ENCODE measurements at regions not wholly inside any gene's neighbourhood (a gene's known extent, or its start where the extent isn't known, plus 50 kb on each side); places are given as distances from the start of the nearest gene placed in this dataset.

- no peaks in the 10 kb centered on the region for H3K27me3 ChIP-seq (ENCODE audit: control insufficient read depth, insufficient read depth, low read length)
- peak in 1 of 6 donors; percentile 20 for DNase-seq (ENCODE audit: low read depth in 4 of 6, low spot score in 6 of 6)
- H3K9me3 ChIP-seq (ENCODE audit: control insufficient read depth, insufficient read depth, low read length): no peaks in the 10 kb centered on the region
- H3K36me3 ChIP-seq (ENCODE audit: control insufficient read depth, insufficient read depth, low read length): no peaks in the 10 kb centered on the region
- H3K4me3 ChIP-seq (ENCODE audit: low read depth, low read length): no peak overlapping the region
- H3K27ac ChIP-seq (ENCODE audit: low read depth, low read length): no peak overlapping the region
- H3K4me1 ChIP-seq (ENCODE audit: control insufficient read depth, insufficient read depth, low read length): peaks cover 8% of the 10 kb centered on the region
- 90% methylated on average over 2 of the region's 2 CpGs for WGBS (ENCODE audit: insufficient coverage)
Measured at GRCh38 chr7:112395411-112395810, 54.8 kb upstream of the IFRD1 start.

- DNase-seq (ENCODE audit: low read depth in 4 of 6, low spot score in 6 of 6): peak in 1 of 6 donors; percentile 53
- Histone ChIP-seq H3K27me3 (ENCODE audit: control insufficient read depth, insufficient read depth, low read length) (no peaks in the 10 kb centered on the region), H3K9me3 (ENCODE audit: control insufficient read depth, insufficient read depth, low read length) (no peaks in the 10 kb centered on the region), H3K27ac (ENCODE audit: low read depth, low read length) (no peak overlapping the region), H3K4me3 (ENCODE audit: low read depth, low read length) (no peak overlapping the region), H3K4me1 (ENCODE audit: control insufficient read depth, insufficient read depth, low read length) (peaks cover 8% of the 10 kb centered on the region), H3K36me3 (ENCODE audit: control insufficient read depth, insufficient read depth, low read length) (no peaks in the 10 kb centered on the region)
- 75% methylated on average over 2 of the region's 4 CpGs for WGBS (ENCODE audit: insufficient coverage)
Measured at GRCh38 chr7:112395893-112396292, 54.4 kb upstream of the IFRD1 start.

GRCh38 chr7:112398534-112398933 is 51.7 kb upstream of the IFRD1 start:
- Histone ChIP-seq H3K9me3 (ENCODE audit: control insufficient read depth, insufficient read depth, low read length) (no peaks in the 10 kb centered on the region), H3K36me3 (ENCODE audit: control insufficient read depth, insufficient read depth, low read length) (no peaks in the 10 kb centered on the region), H3K4me3 (ENCODE audit: low read depth, low read length) (no peak overlapping the region), H3K4me1 (ENCODE audit: control insufficient read depth, insufficient read depth, low read length) (no peaks in the 10 kb centered on the region), H3K27ac (ENCODE audit: low read depth, low read length) (no peak overlapping the region), H3K27me3 (ENCODE audit: control insufficient read depth, insufficient read depth, low read length) (no peaks in the 10 kb centered on the region)
- 36% methylated on average over 2 of the region's 4 CpGs for WGBS (ENCODE audit: insufficient coverage)
- no peak for DNase-seq (ENCODE audit: low read depth in 4 of 6, low spot score in 6 of 6)

GRCh38 chr7:112399501-112399900 is 50.8 kb upstream of the IFRD1 start:
- Histone ChIP-seq H3K4me3 (ENCODE audit: low read depth, low read length) (no peak overlapping the region), H3K4me1 (ENCODE audit: control insufficient read depth, insufficient read depth, low read length) (no peaks in the 10 kb centered on the region), H3K27me3 (ENCODE audit: control insufficient read depth, insufficient read depth, low read length) (no peaks in the 10 kb centered on the region), H3K9me3 (ENCODE audit: control insufficient read depth, insufficient read depth, low read length) (no peaks in the 10 kb centered on the region), H3K36me3 (ENCODE audit: control insufficient read depth, insufficient read depth, low read length) (no peaks in the 10 kb centered on the region), H3K27ac (ENCODE audit: low read depth, low read length) (no peak overlapping the region)
- 100% methylated on average over 1 of the region's 1 CpG for WGBS (ENCODE audit: insufficient coverage)
- DNase-seq (ENCODE audit: low read depth in 4 of 6, low spot score in 6 of 6): no peak

- no peaks in the 10 kb centered on the region for H3K36me3 ChIP-seq (ENCODE audit: control insufficient read depth, insufficient read depth, low read length)
- WGBS (ENCODE audit: insufficient coverage): no CpG with 5 or more reads among the region's 2 CpGs
Measured at GRCh38 chr7:112400141-112400540, 50.1 kb upstream of the IFRD1 start.

More at GRCh38 chr7:112400141-112400540, 50.1 kb upstream of the IFRD1 start:
- H3K9me3 ChIP-seq (ENCODE audit: control insufficient read depth, insufficient read depth, low read length): no peaks in the 10 kb centered on the region
- H3K4me3 ChIP-seq (ENCODE audit: low read depth, low read length): no peak overlapping the region
- H3K27ac ChIP-seq (ENCODE audit: low read depth, low read length): no peak overlapping the region
- no peaks in the 10 kb centered on the region for H3K4me1 ChIP-seq (ENCODE audit: control insufficient read depth, insufficient read depth, low read length)
- peak in 1 of 6 donors; percentile 74 for DNase-seq (ENCODE audit: low read depth in 4 of 6, low spot score in 6 of 6)
- no peaks in the 10 kb centered on the region for H3K27me3 ChIP-seq (ENCODE audit: control insufficient read depth, insufficient read depth, low read length)
